Pancreas (tissue), 10 donors: ENCODE measurements at regions not wholly inside any gene's neighbourhood (a gene's known extent, or its start where the extent isn't known, plus 50 kb on each side); places are given as distances from the start of the nearest gene placed in this dataset.
A peak's percentile ranks its signal among the peaks of the same experiment; 100 is the strongest.

ENCODE experiments used
- ATAC-seq, 4 donors: fragments of 200-7000 bp; cut with Tn5 transposase; one replicate each; pipeline versions ENCODE4 v1.8.0 to v1.9.1; 2020; ENCODE audit warnings: mild to moderate bottlenecking in 4 of 4, moderate library complexity in 4 of 4
- DNase-seq, 6 donors: peaks; one replicate each; pipeline ENCODE4 v3.0.0-alpha.2; 2020
- FAIRE-seq: peaks from 2 replicates; lab custom pipeline; 2012; peaks lifted over from hg19 to GRCh38; lab: Jason Lieb, UNC
- H3K27ac ChIP-seq, 4 donors: fragments of 200-600 bp; sonication (generic); 1 replicate in 3 of 4; 2 replicates in 1 of 4; pipeline versions ENCODE4 v1.5.0 to v1.8.0; 2020
- H3K27me3 ChIP-seq, 4 donors: fragments of 200-600 bp; one replicate each; pipeline ENCODE4 v1.8.0; 2021
- H3K36me3 ChIP-seq, 3 donors: fragments of 200-600 bp; sonication (generic) in 1 of 3; one replicate each; pipeline versions ENCODE4 v1.5.0 to v1.8.0; 2020 to 2021
- H3K4me1 ChIP-seq, 3 donors: fragments of 200-600 bp; one replicate each; pipeline ENCODE4 v1.8.0; 2021
- H3K4me3 ChIP-seq, 4 donors: fragments of 200-600 bp; sonication (generic) in 2 of 4; one replicate each; pipeline versions ENCODE4 v1.5.0 to v1.8.0; 2020 to 2021
- H3K9me3 ChIP-seq, 4 donors: fragments of 200-600 bp; one replicate each; pipeline ENCODE4 v1.8.0; 2021
- CTCF ChIP-seq, 4 donors: fragments of 200-600 bp; sonication (generic) in 3 of 4; IDR thresholded peaks; one replicate each; pipeline versions ENCODE4 v1.5.0 to v1.8.0; 2021; ENCODE audit warnings: antibody characterized with exemption in 4 of 4
- WGBS, 2 donors: extraction: QIAGEN DNeasy Blood & Tissue Kit; methylation state at CpG; one replicate each; pipeline ENCODE4 v1.1.7; 2013; 5-methylcytosine and 5-hydroxymethylcytosine counted together
- intact Hi-C, 3 donors: fragments of 100-400 bp; cut with DNase I; formaldehyde crosslinking; loops; one replicate each; pipeline versions ENCODE4 v1.11.1 to v1.14.2; 2022
- donor health status: healthy with polysubstance abuse.
- donor health status: DM: no; HTN: no; CAD: no; lungs with moderate emphysema.
- donor health status: DM: no; HTN: no; CAD: no.
- donor health status: control.
- donor health status: control.
- donor health status: Bipolar disorder and iron deficiency.
- donor health status: DM: yes; HTN: yes; CAD: no.
- donor health status: DM: no; HTN: no; CAD: no.
- donor health status: DM: no; HTN: no; CAD: no.
- donor health status: DM: yes; HTN: yes; CAD: no.

GRCh38 chr11:29129844-29130243, 887.0 kb downstream of the KCNA4 start:
- FAIRE-seq (no peak), ATAC-seq (no peak), DNase-seq (no peak)
- H3K9me3 ChIP-seq: no peaks in the 10 kb centered on the region
- intact Hi-C loops: no loop called here
- 26 to 27% methylated on average over 1 of the region's 1 CpG for WGBS, 2 donors
- no peaks in the 10 kb centered on the region for H3K27me3 ChIP-seq
- no peak overlapping the region for H3K4me3 ChIP-seq
- H3K4me1 ChIP-seq: no peaks in the 10 kb centered on the region
- no peak overlapping the region for H3K27ac ChIP-seq
- H3K36me3 ChIP-seq: no peaks in the 10 kb centered on the region
- TF ChIP-seq CTCF (IDR thresholded peaks at IDR 0.05): no peak

GRCh38 chr11:29127461-29127860, 889.4 kb downstream of the KCNA4 start:
- no peak for ATAC-seq
- H3K4me1 ChIP-seq: no peaks in the 10 kb centered on the region
- H3K9me3 ChIP-seq: no peaks in the 10 kb centered on the region
- FAIRE-seq: no peak
- TF ChIP-seq CTCF (IDR thresholded peaks at IDR 0.05): no peak
- no peak for DNase-seq
- intact Hi-C loops: no loop called here
- H3K27me3 ChIP-seq: no peaks in the 10 kb centered on the region
- H3K36me3 ChIP-seq: no peaks in the 10 kb centered on the region
- no peak overlapping the region for H3K27ac ChIP-seq
- no peak overlapping the region for H3K4me3 ChIP-seq

GRCh38 chr11:29125606-29126005, 891.2 kb downstream of the KCNA4 start:
- intact Hi-C loops: no loop called here
- no peak for FAIRE-seq
- H3K9me3 ChIP-seq: no peaks in the 10 kb centered on the region
- no peak overlapping the region for H3K27ac ChIP-seq
- no peak overlapping the region for H3K4me3 ChIP-seq
- ATAC-seq: no peak
- H3K4me1 ChIP-seq: no peaks in the 10 kb centered on the region
- H3K36me3 ChIP-seq: no peaks in the 10 kb centered on the region
- TF ChIP-seq CTCF (IDR thresholded peaks at IDR 0.05): no peak
- no peak for DNase-seq
- no peaks in the 10 kb centered on the region for H3K27me3 ChIP-seq

GRCh38 chr11:29124470-29124869, 892.4 kb downstream of the KCNA4 start:
- Histone ChIP-seq H3K4me3 (no peak overlapping the region), H3K27ac (no peak overlapping the region), H3K9me3 (no peaks in the 10 kb centered on the region), H3K36me3 (no peaks in the 10 kb centered on the region), H3K27me3 (no peaks in the 10 kb centered on the region), H3K4me1 (no peaks in the 10 kb centered on the region)
- no peak for ATAC-seq
- intact Hi-C loops: no loop called here
- no peak for FAIRE-seq
- DNase-seq: no peak
- TF ChIP-seq CTCF (IDR thresholded peaks at IDR 0.05): no peak
- WGBS, 2 donors: 67 to 74% methylated on average over 8 of the region's 8 CpGs

- H3K27me3 ChIP-seq: no peaks in the 10 kb centered on the region
- intact Hi-C loops: no loop called here
- H3K4me3 ChIP-seq: no peak overlapping the region
- H3K36me3 ChIP-seq: no peaks in the 10 kb centered on the region
- ATAC-seq (no peak), DNase-seq (no peak), FAIRE-seq (peak; percentile 70)
- no peaks in the 10 kb centered on the region for H3K4me1 ChIP-seq
- no peak overlapping the region for H3K27ac ChIP-seq
- WGBS, 2 donors: 56 to 73% methylated on average over 11 of the region's 11 CpGs
- no peaks in the 10 kb centered on the region for H3K9me3 ChIP-seq
- TF ChIP-seq CTCF (IDR thresholded peaks at IDR 0.05): no peak
These were observed 896.9 kb downstream of the KCNA4 start for GRCh38 chr11:29119707-29120618.
